Hematopoietic multipotent progenitor cell (in vitro differentiated cells): ENCODE measurements at regions not wholly inside any gene's neighbourhood (a gene's known extent, or its start where the extent isn't known, plus 50 kb on each side); places are given as distances from the start of the nearest gene placed in this dataset. TPM values are rescaled to one million over a fixed set of nuclear protein-coding genes. Genes with fewer than 3 reads are reported as not detected.

Source experiments
- small RNA-seq: library from RNA; depleted of rRNA; stranded (forward); fragments of <200 nt; gene quantifications from one replicate; pipeline ENCODE3, GENCODE V24; 2012

Small RNA genes lying in the stretch of these regions (small RNA-seq; reads per million reads assigned to genes)
- gene RNA5SP40, result not detected
